NCI-H345 (cell line): ENCODE measurements at regions not wholly inside any gene's neighbourhood (a gene's known extent, or its start where the extent isn't known, plus 50 kb on each side); places are given as distances from the start of the nearest gene placed in this dataset.
"Not testable (repeated sequence)": the region's sequence is repeated elsewhere in the genome, so short reads cannot be mapped to it uniquely, and the experiment has no call there.

ENCODE experiments used
- DNase-seq: peaks from one replicate; lab custom pipeline; 2025; lab: John Stamatoyannopoulos, UW

GRCh38 chr5:164504141-164504772 lies 998.8 kb downstream of the MAT2B start:
- peak; percentile 26 for DNase-seq

- DNase-seq = no peak
These were observed 1000.4 kb downstream of the MAT2B start for GRCh38 chr5:164505791-164506190.

DNA sequence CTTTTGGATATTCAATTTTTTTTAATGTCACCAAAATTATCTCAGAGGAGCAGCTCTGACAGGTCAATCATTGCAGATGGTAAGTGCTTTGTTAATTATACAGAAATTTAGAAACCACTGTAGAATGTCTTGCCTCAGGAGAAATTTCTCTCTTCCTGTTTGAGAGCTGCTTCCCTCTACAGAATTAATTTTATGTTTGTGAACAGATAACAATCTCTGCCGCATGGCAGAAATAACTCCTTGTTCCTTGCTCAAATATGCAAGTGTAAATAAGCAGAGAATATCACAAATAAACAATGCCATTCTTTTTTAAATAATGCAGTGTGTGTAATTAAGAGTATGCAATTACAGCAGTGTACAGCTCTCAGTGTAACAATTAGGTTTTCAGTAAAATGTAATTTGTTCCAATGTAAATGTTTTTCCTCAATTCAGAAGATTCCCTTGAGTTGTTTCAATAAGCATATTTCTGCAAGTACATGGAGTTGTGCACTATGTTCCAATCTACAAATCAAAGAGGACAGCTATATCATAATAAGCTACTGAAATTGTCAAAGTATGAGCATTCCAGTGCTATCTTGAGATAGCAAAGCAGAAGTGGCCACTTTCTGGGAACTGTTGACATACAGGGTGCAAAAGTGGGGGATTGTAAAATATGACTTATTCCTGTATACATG lies 1012.8 kb downstream of the MAT2B start:
- no peak for DNase-seq

- DNase-seq = no peak
These were observed 1013.3 kb downstream of the MAT2B start for GRCh38 chr5:164518741-164519080.

- no peak for DNase-seq
These were observed 1026.9 kb downstream of the MAT2B start for GRCh38 chr5:164532235-164532900.

DNA sequence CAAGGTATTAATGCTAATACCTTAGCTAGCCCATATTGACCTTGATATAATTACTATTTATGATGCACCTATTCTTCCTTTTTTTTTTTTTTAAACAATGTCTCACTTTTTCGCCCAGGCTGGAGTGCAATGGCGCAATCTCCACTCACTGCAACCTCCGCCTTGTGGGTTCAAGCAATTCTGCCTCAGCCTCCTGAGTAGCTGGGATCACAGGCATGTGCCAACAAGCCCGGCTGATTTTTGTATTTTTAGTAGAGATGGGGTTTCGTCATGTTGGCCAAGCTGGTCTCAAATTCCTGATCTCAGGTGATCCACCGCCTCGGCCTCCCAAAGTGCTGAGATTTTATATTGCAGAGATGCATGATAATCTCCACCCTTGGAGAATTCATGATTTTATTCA lies 1028.0 kb downstream of the MAT2B start:
- DNase-seq = not testable (repeated sequence)

DNA sequence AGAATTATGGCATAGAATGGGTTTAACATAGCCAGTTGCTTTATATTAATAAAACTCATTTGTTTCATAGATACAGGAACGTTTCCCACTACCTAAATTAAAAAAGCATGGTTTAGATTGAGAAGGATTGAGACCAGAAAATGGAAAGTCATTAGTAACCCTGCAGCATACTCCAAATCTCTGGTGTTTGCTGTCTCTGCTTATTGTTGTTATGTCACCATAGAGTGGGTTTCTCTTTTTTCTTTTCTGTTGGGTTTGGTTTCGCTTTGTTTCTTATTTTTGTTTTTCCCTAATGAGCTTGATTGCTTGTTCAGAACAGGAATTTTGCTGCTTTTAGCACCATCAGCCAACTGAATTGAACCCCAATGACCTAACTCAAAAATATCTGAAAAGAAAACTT lies 1034.8 kb downstream of the MAT2B start:
- DNase-seq = no peak

GRCh38 chr5:164545507-164545906 lies 1040.1 kb downstream of the MAT2B start:
- DNase-seq = no peak

GRCh38 chr5:164553851-164554250 lies 1048.4 kb downstream of the MAT2B start:
- no peak for DNase-seq

- DNase-seq = no peak
These were observed 1050.4 kb downstream of the MAT2B start for GRCh38 chr5:164555809-164556208.

DNA sequence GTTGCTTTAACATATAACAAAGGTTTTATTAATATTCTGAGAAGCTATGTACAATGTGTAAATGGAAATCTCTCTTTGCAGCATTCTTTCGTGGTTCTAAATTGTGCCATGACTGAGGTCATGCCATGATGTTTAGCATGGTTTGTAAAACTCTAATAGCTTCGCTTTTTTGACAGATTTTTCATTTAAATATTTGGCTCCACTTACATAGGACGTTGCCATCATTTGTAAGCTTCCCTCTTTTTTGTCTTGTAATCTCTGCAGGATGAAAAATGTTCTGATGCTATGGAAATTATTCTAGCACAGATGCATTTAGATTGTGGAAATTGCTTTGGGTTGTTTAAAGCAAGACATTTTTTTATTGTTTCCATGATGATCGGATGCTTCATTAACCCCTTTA lies 1054.8 kb downstream of the MAT2B start:
- no peak for DNase-seq

GRCh38 chr5:164561933-164562872 lies 1056.8 kb downstream of the MAT2B start:
- no peak for DNase-seq

DNA sequence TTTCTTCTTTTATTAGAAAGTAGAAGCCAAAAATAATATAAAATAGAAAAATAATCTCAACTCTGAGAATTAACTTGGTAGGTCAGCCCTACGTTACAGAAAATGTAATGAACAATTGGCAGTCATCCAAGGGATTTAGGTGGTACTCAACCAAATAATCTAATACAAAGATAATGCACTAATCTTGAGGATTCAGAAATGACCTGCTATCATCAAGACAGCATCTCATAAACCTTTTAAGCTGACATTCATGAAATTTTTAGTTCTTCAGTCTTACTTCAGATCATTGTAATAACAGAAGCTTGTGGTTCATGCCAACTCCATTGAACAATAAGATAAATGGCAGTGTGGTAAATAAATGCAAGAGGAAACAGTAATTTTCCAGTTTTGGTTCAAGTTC lies 1058.0 kb downstream of the MAT2B start:
- no peak for DNase-seq

- no peak for DNase-seq
These were observed 1068.0 kb downstream of the MAT2B start for GRCh38 chr5:164573397-164573796.

DNA sequence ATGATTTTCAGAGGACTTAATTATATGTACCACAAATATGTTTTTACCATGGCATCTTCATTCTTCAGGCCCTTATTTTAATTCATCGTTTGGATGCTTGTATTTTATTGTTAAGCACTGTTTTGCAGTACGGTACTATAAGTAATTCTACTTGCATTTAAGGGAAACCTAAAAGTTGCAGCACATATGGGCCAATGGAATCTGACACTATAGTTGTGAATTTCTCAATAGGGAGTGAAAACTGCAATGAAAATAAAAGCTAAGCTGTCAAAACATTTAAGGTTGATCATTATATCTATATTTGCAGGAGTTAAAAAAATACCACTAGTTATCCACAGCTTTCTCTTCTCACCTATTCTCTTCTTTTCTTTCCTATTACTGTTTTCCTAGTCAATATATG lies 1071.8 kb downstream of the MAT2B start:
- DNase-seq = no peak

GRCh38 chr5:164577742-164578141 lies 1072.3 kb downstream of the MAT2B start:
- no peak for DNase-seq

DNA sequence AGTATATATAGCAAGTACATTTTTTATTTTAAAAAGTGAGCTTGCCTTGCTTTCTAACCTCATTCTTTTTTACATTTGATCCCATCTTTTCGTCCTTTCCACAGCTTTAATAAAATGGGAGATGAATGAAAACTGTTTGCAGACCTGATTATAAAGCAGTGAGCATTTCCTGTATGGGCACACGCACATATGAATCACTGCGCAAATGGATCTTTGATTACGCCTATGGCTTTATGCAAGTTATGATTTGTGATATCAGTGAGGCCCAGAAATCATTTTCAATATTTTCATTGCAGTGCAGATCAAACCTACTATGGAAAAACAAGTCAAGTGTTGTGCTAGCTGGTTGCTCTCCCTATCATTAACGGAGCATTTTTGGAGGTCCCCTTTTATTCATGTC lies 1073.0 kb downstream of the MAT2B start:
- DNase-seq = no peak

- DNase-seq = no peak
These were observed 1073.5 kb downstream of the MAT2B start for GRCh38 chr5:164578911-164579310.

GRCh38 chr5:164580155-164580554 lies 1074.7 kb downstream of the MAT2B start:
- DNase-seq = no peak

GRCh38 chr5:164581889-164582288 lies 1076.5 kb downstream of the MAT2B start:
- no peak for DNase-seq

- no peak for DNase-seq
These were observed 1088.6 kb downstream of the MAT2B start for GRCh38 chr5:164593982-164594381.

GRCh38 chr5:164597293-164597900 lies 1092.0 kb downstream of the MAT2B start:
- no peak for DNase-seq
